ENCODE measurements at regions not wholly inside any gene's neighbourhood (a gene's known extent, or its start where the extent isn't known, plus 50 kb on each side); places are given as distances from the start of the nearest gene placed in this dataset.

DNA sequence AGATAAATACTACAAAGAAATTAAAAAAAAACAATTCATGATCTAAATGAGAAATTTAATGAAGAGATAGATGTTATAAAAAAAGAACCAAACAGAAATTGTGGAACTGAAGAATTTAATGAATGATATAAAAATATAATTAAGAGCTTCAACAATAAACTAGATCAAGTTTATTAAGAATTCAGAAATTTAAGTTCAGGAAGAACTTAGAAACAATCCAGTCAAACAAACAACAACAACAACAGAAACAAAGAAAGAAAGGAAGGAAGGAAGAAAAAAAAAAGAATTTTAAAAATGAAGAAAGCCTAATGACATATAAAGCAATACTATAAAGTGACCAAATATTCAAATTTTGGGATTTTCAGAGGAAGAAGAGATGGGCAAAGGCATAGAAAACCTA lies 157.3 kb upstream of the FOXN2 start:
- TF ChIP-seq EP300 (IDR thresholded peaks at IDR 0.05), result no peak
- TF ChIP-seq, protein P1, sequence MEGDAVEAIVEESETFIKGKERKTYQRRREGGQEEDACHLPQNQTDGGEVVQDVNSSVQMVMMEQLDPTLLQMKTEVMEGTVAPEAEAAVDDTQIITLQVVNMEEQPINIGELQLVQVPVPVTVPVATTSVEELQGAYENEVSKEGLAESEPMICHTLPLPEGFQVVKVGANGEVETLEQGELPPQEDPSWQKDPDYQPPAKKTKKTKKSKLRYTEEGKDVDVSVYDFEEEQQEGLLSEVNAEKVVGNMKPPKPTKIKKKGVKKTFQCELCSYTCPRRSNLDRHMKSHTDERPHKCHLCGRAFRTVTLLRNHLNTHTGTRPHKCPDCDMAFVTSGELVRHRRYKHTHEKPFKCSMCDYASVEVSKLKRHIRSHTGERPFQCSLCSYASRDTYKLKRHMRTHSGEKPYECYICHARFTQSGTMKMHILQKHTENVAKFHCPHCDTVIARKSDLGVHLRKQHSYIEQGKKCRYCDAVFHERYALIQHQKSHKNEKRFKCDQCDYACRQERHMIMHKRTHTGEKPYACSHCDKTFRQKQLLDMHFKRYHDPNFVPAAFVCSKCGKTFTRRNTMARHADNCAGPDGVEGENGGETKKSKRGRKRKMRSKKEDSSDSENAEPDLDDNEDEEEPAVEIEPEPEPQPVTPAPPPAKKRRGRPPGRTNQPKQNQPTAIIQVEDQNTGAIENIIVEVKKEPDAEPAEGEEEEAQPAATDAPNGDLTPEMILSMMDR (IDR thresholded peaks at IDR 0.05), result no peak
- H3K36me3 ChIP-seq, result no peaks in the 10 kb centered on the region
- DNase-seq, result no peak
- intact Hi-C loops (cut with DNase I), result no loop called here
- no peaks in the 10 kb centered on the region for H3K27me3 ChIP-seq
- no peaks in the 10 kb centered on the region for H3K4me1 ChIP-seq (ENCODE audit: insufficient read depth)
- H3K9me3 ChIP-seq, result no peaks in the 10 kb centered on the region
- H3K27ac ChIP-seq, result no peak overlapping the region
- no peak overlapping the region for H3K4me3 ChIP-seq

GRCh38 chr2:48161628-48162027 lies 152.9 kb upstream of the FOXN2 start:
- TF ChIP-seq, protein P1 (IDR thresholded peaks at IDR 0.05), result no peak
- no peak for TF ChIP-seq EP300 (IDR thresholded peaks at IDR 0.05)
- no peak for TF ChIP-seq POLR2A (IDR thresholded peaks at IDR 0.05)
- DNase-seq, result no peak
- Histone ChIP-seq H3K27me3 (no peaks in the 10 kb centered on the region), H3K9me3 (no peaks in the 10 kb centered on the region), H3K27ac (no peak overlapping the region), H3K4me1 (ENCODE audit: insufficient read depth) (no peaks in the 10 kb centered on the region), H3K36me3 (no peaks in the 10 kb centered on the region), H3K4me3 (no peak overlapping the region)
- intact Hi-C loops (cut with DNase I), result no loop called here
- 58 to 74% (median 67%) methylated on average over 2 of the region's 2 CpGs for WGBS, 3 donors

- no peak for TF ChIP-seq EP300 (IDR thresholded peaks at IDR 0.05)
- no peak for TF ChIP-seq POLR2A (IDR thresholded peaks at IDR 0.05)
- TF ChIP-seq, protein P1 (IDR thresholded peaks at IDR 0.05), result no peak
- no peak overlapping the region for H3K27ac ChIP-seq
- H3K27me3 ChIP-seq, result no peaks in the 10 kb centered on the region
- H3K36me3 ChIP-seq, result no peaks in the 10 kb centered on the region
- no peak for DNase-seq
- no peaks in the 10 kb centered on the region for H3K4me1 ChIP-seq (ENCODE audit: insufficient read depth)
- no peak overlapping the region for H3K4me3 ChIP-seq
- no peaks in the 10 kb centered on the region for H3K9me3 ChIP-seq
- intact Hi-C loops (cut with DNase I), result no loop called here
Observed at GRCh38 chr2:48162742-48163141, 151.7 kb upstream of the FOXN2 start.

DNA sequence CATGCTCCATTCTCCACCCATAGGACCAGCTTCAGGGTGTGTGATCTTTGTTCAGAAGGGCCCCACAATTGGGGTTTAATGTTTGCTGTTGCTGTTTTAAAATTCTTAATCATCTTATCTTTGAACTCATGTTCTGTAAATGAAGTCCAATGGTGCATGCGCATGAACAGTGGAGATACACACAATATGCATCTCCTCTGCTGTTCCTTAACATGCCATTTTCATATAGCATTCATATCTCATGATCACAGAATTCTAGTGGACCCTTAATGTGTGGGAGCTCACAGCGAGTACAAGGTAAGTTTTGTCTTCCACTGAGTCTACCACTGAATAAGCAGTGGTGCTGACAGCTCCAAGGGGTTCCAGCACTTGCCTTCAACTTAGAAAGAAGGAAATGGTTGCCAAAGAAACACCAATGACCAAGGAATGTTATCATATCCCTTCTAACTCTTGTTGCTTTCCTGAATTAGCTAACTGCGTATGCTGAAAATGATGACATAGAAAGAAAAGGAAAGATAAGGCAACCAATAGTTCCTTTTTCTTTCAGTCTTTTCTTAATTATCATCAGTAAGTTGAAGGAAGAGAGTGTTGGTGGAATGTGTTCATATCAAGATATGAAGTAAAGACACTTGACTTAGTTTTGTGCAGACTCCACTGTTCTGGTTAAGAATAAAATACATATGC lies 149.3 kb upstream of the FOXN2 start:
- 90 to 93% (median 91%) methylated on average over 3 of the region's 3 CpGs for WGBS, 3 donors
- intact Hi-C loops (cut with DNase I), result no loop called here
- no peak overlapping the region for H3K4me3 ChIP-seq
- H3K27me3 ChIP-seq, result no peaks in the 10 kb centered on the region
- no peaks in the 10 kb centered on the region for H3K36me3 ChIP-seq
- no peaks in the 10 kb centered on the region for H3K9me3 ChIP-seq
- no peak overlapping the region for H3K27ac ChIP-seq
- DNase-seq, result no peak
- no peak for TF ChIP-seq EP300 (IDR thresholded peaks at IDR 0.05)
- TF ChIP-seq, protein P1 (IDR thresholded peaks at IDR 0.05), result no peak
- TF ChIP-seq POLR2A (IDR thresholded peaks at IDR 0.05), result no peak
- H3K4me1 ChIP-seq (ENCODE audit: insufficient read depth), result no peaks in the 10 kb centered on the region

Measured in ovary (tissue), 7 donors.